ENCODE measurements at regions not wholly inside any gene's neighbourhood (a gene's known extent, or its start where the extent isn't known, plus 50 kb on each side); places are given as distances from the start of the nearest gene placed in this dataset.

DNA sequence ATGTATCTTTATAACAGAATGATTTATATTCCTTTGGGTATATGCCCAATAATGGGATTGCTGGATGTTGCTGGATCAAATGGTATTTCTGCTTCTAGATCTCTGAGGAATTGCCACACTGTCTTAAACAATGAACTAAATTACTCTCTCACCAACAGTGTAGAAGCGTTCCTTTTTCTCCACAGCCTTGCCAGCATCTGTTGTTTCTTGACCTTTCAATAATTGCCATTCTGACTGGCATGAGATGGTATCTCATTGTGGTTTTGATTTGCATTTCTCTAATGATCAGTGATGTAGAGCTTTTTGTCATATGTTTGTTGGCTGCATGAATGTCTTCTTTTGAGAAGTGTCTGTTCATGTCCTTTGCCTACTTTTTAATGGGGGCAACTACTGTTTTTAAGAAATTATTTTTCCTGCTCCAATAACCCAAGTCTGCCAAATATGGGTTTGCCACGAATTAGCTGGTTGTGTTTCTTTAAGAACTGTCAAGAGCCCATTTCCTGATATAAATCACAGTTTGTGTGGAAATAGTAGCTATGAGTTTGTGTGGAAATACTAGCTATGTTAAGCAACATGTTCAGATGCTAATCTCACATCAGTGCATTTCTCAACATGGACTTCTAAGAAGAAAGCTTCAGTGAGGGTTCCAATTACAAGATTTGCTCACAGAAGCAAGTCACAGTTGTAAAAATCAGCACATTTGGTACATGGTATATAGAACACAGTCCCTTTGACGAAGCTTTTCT is 259.4 kb downstream of the ANAPC1 start:
- TF ChIP-seq, protein P1, sequence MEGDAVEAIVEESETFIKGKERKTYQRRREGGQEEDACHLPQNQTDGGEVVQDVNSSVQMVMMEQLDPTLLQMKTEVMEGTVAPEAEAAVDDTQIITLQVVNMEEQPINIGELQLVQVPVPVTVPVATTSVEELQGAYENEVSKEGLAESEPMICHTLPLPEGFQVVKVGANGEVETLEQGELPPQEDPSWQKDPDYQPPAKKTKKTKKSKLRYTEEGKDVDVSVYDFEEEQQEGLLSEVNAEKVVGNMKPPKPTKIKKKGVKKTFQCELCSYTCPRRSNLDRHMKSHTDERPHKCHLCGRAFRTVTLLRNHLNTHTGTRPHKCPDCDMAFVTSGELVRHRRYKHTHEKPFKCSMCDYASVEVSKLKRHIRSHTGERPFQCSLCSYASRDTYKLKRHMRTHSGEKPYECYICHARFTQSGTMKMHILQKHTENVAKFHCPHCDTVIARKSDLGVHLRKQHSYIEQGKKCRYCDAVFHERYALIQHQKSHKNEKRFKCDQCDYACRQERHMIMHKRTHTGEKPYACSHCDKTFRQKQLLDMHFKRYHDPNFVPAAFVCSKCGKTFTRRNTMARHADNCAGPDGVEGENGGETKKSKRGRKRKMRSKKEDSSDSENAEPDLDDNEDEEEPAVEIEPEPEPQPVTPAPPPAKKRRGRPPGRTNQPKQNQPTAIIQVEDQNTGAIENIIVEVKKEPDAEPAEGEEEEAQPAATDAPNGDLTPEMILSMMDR (conservative IDR thresholded peaks at IDR 0.05; ENCODE audit: low read depth, low read length): no peak
- no peak for TF ChIP-seq EZH2phosphoT487 (IDR thresholded peaks at IDR 0.05; ENCODE audit: borderline replicate concordance, low read length)

All from PC-3 (cell line).